ENCODE measurements at regions not wholly inside any gene's neighbourhood (a gene's known extent, or its start where the extent isn't known, plus 50 kb on each side); places are given as distances from the start of the nearest gene placed in this dataset.

DNA sequence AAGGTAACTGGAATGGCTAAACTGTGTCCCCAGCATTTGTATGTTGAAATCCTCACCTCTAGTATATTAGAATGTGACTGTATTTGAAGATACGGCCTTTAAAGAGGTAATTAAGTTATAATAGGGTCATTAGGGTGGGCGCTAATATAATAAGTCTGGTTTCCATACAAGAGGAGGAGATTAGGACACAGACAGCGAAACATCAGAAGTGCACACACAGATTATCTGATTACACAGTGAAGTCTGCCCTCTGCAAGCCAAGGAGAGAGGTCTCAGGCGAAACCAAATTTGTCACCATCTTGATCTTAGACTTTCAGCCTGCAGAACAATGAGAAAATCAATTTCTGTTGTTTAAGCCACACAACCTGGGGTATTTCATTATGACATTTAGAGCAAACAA, 2233.1 kb downstream of the MRPL39 start:
- H3K4me3 ChIP-seq (ENCODE audit: low read depth, low read length) = no peak overlapping the region
- TF ChIP-seq, protein P1, sequence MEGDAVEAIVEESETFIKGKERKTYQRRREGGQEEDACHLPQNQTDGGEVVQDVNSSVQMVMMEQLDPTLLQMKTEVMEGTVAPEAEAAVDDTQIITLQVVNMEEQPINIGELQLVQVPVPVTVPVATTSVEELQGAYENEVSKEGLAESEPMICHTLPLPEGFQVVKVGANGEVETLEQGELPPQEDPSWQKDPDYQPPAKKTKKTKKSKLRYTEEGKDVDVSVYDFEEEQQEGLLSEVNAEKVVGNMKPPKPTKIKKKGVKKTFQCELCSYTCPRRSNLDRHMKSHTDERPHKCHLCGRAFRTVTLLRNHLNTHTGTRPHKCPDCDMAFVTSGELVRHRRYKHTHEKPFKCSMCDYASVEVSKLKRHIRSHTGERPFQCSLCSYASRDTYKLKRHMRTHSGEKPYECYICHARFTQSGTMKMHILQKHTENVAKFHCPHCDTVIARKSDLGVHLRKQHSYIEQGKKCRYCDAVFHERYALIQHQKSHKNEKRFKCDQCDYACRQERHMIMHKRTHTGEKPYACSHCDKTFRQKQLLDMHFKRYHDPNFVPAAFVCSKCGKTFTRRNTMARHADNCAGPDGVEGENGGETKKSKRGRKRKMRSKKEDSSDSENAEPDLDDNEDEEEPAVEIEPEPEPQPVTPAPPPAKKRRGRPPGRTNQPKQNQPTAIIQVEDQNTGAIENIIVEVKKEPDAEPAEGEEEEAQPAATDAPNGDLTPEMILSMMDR (IDR thresholded peaks at IDR 0.05; ENCODE audit: borderline replicate concordance, insufficient read depth, low read depth, low read length) = no peak

DNA sequence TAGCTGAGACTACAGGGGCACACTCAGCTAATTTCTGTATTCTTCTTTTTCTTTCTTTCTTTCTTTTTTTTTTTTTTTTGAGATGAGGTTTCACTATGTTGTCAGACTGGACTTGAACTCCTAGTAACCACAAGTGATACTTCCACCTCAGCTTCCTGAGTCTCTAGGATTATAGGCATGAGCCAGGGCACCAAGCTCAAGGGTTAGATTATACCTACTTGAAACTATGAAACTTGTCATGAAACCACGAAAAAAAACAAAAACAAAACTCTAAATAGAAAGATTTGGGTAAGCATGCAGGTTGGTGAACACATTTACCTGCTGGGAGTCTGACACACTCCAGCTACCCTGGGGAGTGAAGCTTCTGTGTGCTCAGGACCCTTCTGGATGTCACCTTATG, 2250.4 kb downstream of the MRPL39 start:
- TF ChIP-seq, protein P1 (IDR thresholded peaks at IDR 0.05; ENCODE audit: borderline replicate concordance, insufficient read depth, low read depth, low read length) = no peak
- H3K4me3 ChIP-seq (ENCODE audit: low read depth, low read length) = no peak overlapping the region

DNA sequence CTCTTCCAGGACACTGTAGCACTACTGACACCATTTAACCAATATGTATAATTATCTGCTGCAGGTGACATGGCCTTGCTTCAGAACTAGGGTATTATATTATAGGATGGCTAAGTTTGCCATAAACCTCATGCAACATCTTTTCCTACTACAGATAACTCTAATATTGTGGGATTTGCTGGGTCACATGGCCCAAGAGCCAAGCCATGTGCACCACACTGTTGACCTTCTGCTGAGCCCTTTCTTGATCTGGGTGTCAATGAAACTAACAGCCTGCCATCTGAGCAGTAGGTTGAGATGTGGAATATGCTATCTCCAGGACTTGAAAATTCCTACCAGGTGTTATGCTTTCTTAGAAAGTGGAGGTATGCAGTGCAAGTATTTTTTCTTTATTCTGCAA, 2291.1 kb downstream of the MRPL39 start:
- TF ChIP-seq, protein P1 (IDR thresholded peaks at IDR 0.05; ENCODE audit: borderline replicate concordance, insufficient read depth, low read depth, low read length) = no peak
- no peak overlapping the region for H3K4me3 ChIP-seq (ENCODE audit: low read depth, low read length)

DNA sequence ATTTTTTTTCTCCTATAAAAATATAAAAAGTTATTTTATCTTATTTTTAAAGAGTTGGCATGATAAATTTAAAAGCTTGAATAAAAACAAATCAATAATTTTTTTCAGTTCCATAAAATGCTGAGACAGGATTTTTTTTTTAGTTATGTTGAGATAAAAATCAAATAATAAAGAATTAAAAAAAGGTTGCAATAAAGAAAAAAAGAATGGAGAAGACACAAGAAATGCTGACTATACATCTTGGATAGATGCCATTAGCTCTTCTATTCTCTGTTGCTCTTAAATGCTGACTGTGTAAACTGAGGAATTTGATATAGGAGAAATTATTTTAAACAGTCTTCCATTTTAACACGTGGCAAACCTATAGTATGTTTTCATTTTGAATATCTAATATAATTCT, 2298.5 kb downstream of the MRPL39 start:
- TF ChIP-seq, protein P1 (IDR thresholded peaks at IDR 0.05; ENCODE audit: borderline replicate concordance, insufficient read depth, low read depth, low read length) = no peak
- no peak overlapping the region for H3K4me3 ChIP-seq (ENCODE audit: low read depth, low read length)

DNA sequence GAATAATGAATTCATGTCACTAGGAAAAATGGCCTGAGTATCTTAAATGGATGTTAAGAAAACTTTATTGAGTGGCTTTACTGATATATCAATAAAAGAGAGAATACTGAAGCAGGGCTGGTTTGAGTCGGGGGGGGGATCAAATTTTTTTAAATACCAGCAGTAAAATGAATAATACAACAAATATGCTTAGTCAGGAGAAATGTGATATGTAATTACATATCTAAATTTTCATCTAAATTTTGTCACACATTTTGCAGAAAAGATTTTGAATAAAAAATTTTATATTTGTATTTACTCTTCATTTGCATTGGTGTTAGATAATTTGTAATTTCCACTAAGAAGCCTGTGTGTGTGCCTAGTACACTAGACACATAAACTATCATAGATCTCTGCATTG, 2300.2 kb downstream of the MRPL39 start:
- TF ChIP-seq, protein P1 (IDR thresholded peaks at IDR 0.05; ENCODE audit: borderline replicate concordance, insufficient read depth, low read depth, low read length) = no peak
- H3K4me3 ChIP-seq (ENCODE audit: low read depth, low read length) = no peak overlapping the region

DNA sequence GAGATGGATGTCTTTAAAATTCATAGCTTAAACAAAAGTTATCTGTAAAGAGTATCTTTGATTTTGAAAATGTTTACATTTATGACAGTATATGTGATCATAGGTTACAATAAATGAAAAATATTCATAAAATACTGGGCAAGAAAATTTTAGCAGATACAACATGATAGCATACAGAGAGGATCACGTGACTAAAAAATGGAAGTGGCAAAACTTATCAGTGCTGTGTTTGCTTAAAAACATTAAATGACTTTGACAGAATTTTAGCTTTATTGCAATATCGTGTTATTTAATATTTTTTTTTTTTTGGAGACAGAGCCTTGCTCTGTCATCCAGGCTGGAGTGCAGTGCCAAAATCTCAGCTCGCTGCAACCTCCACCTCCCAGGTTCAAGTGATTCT, 2294.1 kb downstream of the NCAM2 start:
- H3K4me3 ChIP-seq (ENCODE audit: low read depth, low read length) = no peak overlapping the region

DNA sequence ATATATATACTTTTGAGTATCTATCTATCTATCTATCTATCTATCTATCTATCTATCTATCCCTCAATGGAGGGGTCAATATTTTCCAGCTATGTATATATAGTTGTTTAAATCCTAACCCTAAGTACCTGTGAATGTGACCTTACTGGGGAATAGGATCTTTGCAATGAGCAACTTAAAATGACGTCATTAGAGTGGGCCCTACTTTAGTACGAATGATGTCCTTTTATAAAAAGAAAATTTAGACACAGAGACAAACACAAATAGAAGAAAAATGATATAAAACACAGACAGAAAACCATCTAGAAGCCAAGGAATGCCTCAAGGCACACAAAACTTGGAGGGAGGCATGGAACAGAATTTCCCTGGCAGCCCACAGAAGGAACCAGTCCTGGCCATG, 2283.7 kb downstream of the NCAM2 start:
- TF ChIP-seq, protein P1 (IDR thresholded peaks at IDR 0.05; ENCODE audit: borderline replicate concordance, insufficient read depth, low read depth, low read length) = no peak
- H3K4me3 ChIP-seq (ENCODE audit: low read depth, low read length) = no peak overlapping the region

More for the DNA sequence above, 2294.1 kb downstream of the NCAM2 start:
- TF ChIP-seq, protein P1 (IDR thresholded peaks at IDR 0.05; ENCODE audit: borderline replicate concordance, insufficient read depth, low read depth, low read length) = no peak
